Skeletal muscle satellite cell (primary cell): ENCODE measurements at regions not wholly inside any gene's neighbourhood (a gene's known extent, or its start where the extent isn't known, plus 50 kb on each side); places are given as distances from the start of the nearest gene placed in this dataset.

ENCODE experiments used
- H3K27me3 ChIP-seq: 2 replicates; pipeline ENCODE4 v1.7.0; 2013; ENCODE audit warnings: low read length; ENCODE audit not compliant: control insufficient read depth, insufficient read depth
- H3K36me3 ChIP-seq: 2 replicates; pipeline ENCODE4 v1.7.0; 2013; ENCODE audit warnings: mild to moderate bottlenecking, control low read depth, low read length; ENCODE audit not compliant: insufficient read depth
- H3K4me1 ChIP-seq: 2 replicates; pipeline ENCODE4 v1.7.0; 2013; ENCODE audit warnings: low read length; ENCODE audit not compliant: control insufficient read depth, insufficient read depth
- H3K4me2 ChIP-seq: 2 replicates; pipeline ENCODE4 v1.7.0; 2013; ENCODE audit warnings: mild to moderate bottlenecking, low read length
- H3K4me3 ChIP-seq: 2 replicates; pipeline ENCODE4 v1.7.0; 2013; ENCODE audit warnings: low read length
- H3K9ac ChIP-seq: 2 replicates; pipeline ENCODE4 v1.7.0; 2013; ENCODE audit warnings: mild to moderate bottlenecking, low read depth, low read length, moderate library complexity
- H3K9me3 ChIP-seq: replicated peaks from 2 replicates; pipeline ENCODE4 v1.7.0; 2013; ENCODE audit warnings: mild to moderate bottlenecking, control low read depth, low read length

GRCh38 chr6:15989397-15989796 lies 139.5 kb upstream of the MYLIP start:
- Histone ChIP-seq H3K27me3 (no peaks in the 10 kb centered on the region), H3K36me3 (no peaks in the 10 kb centered on the region), H3K4me2 (no peak overlapping the region), H3K9me3 (no peaks in the 10 kb centered on the region), H3K9ac (no peak overlapping the region), H3K4me1 (no peaks in the 10 kb centered on the region), H3K4me3 (no peak overlapping the region)

GRCh38 chr6:15987569-15987968 lies 141.3 kb upstream of the MYLIP start:
- Histone ChIP-seq H3K9me3 (no peaks in the 10 kb centered on the region), H3K4me1 (no peaks in the 10 kb centered on the region), H3K9ac (no peak overlapping the region), H3K4me2 (no peak overlapping the region), H3K27me3 (no peaks in the 10 kb centered on the region), H3K36me3 (no peaks in the 10 kb centered on the region), H3K4me3 (no peak overlapping the region)

- Histone ChIP-seq H3K27me3 (no peaks in the 10 kb centered on the region), H3K36me3 (no peaks in the 10 kb centered on the region), H3K4me1 (no peaks in the 10 kb centered on the region), H3K4me3 (no peak overlapping the region), H3K9me3 (no peaks in the 10 kb centered on the region), H3K9ac (no peak overlapping the region), H3K4me2 (no peak overlapping the region)
Measured at GRCh38 chr6:15986027-15986629, 142.8 kb upstream of the MYLIP start.

- no peak overlapping the region for H3K9ac ChIP-seq
- no peak overlapping the region for H3K4me2 ChIP-seq
- no peaks in the 10 kb centered on the region for H3K4me1 ChIP-seq
- no peak overlapping the region for H3K4me3 ChIP-seq
- no peaks in the 10 kb centered on the region for H3K9me3 ChIP-seq
- no peaks in the 10 kb centered on the region for H3K27me3 ChIP-seq
- H3K36me3 ChIP-seq: no peaks in the 10 kb centered on the region
Measured at GRCh38 chr6:15985379-15985959, 143.4 kb upstream of the MYLIP start.

DNA sequence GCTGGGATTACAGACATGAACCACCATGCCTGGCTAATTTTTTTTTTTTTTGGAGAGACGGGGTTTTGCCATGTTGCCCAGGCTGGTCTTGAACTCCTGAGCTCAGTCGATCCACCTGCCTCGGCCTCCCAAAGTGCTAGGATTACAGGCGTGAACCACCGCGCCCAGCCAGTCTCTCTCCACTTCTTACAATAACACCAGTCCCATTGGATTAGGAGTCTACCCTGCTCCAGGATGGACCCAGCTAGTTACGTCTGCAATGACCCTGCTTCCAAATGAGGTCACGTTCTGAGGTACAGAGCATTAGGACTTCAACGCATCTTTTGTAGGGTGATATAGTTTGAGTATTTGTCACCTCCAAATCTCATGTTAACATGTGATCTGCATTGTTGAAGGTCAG lies 146.9 kb upstream of the MYLIP start:
- Histone ChIP-seq H3K4me3 (no peak overlapping the region), H3K27me3 (no peaks in the 10 kb centered on the region), H3K4me1 (no peaks in the 10 kb centered on the region), H3K9ac (no peak overlapping the region), H3K36me3 (no peaks in the 10 kb centered on the region), H3K4me2 (no peak overlapping the region), H3K9me3 (no peaks in the 10 kb centered on the region)

GRCh38 chr6:15980801-15981200 lies 148.1 kb upstream of the MYLIP start:
- Histone ChIP-seq H3K9me3 (no peaks in the 10 kb centered on the region), H3K4me1 (no peaks in the 10 kb centered on the region), H3K27me3 (no peaks in the 10 kb centered on the region), H3K4me3 (no peak overlapping the region), H3K9ac (no peak overlapping the region), H3K4me2 (no peak overlapping the region), H3K36me3 (no peaks in the 10 kb centered on the region)

DNA sequence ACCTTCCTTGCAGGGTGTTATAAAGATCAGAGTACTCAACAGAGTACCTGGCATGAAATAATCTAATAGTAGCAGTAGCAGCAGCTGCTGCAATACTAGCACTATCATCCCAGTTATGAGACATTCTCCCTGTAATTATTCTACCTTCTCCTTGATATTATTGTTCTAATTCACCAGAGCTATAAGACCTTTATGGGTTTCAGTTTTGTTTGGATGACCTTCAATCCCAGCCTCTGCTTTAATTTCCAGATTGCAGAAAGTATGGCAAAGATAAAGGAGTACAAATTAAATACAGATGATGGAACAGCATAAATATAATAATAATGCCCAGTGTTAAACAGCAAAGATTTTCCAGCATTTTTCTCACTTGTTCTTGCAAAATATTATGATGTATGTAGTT lies 150.5 kb upstream of the MYLIP start:
- H3K4me3 ChIP-seq: no peak overlapping the region
- H3K9me3 ChIP-seq: no peaks in the 10 kb centered on the region
- no peak overlapping the region for H3K4me2 ChIP-seq
- no peaks in the 10 kb centered on the region for H3K36me3 ChIP-seq
- H3K4me1 ChIP-seq: no peaks in the 10 kb centered on the region
- no peak overlapping the region for H3K9ac ChIP-seq
- H3K27me3 ChIP-seq: no peaks in the 10 kb centered on the region

DNA sequence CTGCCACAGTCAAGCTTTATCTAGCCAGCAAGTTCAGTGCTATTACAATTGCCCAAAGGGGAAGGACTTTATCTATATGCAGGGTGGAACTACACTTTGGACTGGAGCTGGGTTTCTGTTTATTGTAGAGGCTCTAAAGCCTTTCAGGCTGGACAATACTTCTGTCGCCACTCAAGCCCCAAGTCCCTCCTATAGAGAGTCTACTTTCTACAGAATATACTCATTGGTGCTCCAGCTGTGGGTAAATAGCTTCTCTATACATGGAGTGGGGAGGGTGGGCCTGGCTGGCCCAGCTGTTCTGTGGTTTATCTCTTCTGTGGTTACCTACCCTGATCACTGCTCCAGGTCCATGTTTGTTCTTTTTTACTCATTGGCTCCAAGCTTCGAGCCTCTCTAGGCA lies 151.8 kb upstream of the MYLIP start:
- Histone ChIP-seq H3K4me2 (no peak overlapping the region), H3K9ac (no peak overlapping the region), H3K36me3 (no peaks in the 10 kb centered on the region), H3K9me3 (no peaks in the 10 kb centered on the region), H3K27me3 (no peaks in the 10 kb centered on the region), H3K4me1 (no peaks in the 10 kb centered on the region), H3K4me3 (no peak overlapping the region)

- Histone ChIP-seq H3K4me2 (no peak overlapping the region), H3K36me3 (no peaks in the 10 kb centered on the region), H3K4me1 (no peaks in the 10 kb centered on the region), H3K9me3 (no peaks in the 10 kb centered on the region), H3K4me3 (no peak overlapping the region), H3K9ac (no peak overlapping the region), H3K27me3 (no peaks in the 10 kb centered on the region)
Measured at GRCh38 chr6:15974817-15975216, 154.1 kb upstream of the MYLIP start.

DNA sequence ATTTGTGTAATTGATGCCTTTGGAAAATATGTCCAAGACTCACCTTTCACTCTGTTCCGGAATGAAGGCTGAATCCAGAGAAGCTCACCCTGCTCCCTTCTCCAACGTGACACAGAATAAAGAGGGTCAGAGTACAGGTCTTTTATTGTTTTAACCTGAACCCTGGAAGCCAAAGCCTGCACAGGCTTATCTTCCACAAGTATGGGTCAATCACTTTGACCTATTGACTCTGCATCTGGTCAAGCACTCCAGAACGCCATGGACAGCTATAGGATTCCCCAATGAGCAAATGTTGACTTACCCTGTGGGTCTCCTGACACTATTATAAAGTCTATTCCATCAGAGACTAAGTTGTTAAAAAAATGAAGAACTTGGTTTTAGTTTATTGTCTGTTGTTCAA lies 158.4 kb upstream of the MYLIP start:
- Histone ChIP-seq H3K4me1 (no peaks in the 10 kb centered on the region), H3K4me3 (no peak overlapping the region), H3K9me3 (no peaks in the 10 kb centered on the region), H3K36me3 (no peaks in the 10 kb centered on the region), H3K9ac (no peak overlapping the region), H3K27me3 (no peaks in the 10 kb centered on the region), H3K4me2 (no peak overlapping the region)

DNA sequence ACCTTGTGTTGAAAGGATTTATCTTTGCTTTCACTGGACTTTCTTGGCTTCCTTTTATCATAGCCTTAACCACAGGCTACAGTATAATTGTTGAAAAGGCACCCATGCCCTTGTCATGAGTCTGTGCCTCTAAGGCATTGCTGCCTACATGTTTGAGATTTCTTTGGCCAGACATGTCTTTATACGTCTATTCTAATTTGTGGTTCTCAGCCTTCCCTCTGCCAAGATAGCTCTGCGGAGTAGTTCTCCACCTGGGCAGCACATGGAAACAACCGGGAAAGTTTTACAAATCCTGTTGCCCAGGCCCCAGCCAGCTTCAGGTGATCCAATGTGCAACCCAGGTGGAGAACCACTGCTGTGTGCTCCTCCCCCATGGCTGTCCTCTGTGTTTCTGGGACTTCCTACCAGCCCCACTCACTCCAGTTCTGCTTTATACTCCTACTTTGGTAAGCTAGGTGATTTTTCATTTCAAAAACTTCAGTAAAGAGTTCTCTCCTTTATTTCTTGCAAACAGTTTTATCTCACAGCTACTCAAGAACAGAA lies 159.6 kb upstream of the MYLIP start:
- H3K4me3 ChIP-seq: no peak overlapping the region
- no peaks in the 10 kb centered on the region for H3K36me3 ChIP-seq
- no peak overlapping the region for H3K4me2 ChIP-seq
- H3K27me3 ChIP-seq: no peaks in the 10 kb centered on the region
- no peaks in the 10 kb centered on the region for H3K9me3 ChIP-seq
- H3K4me1 ChIP-seq: no peaks in the 10 kb centered on the region
- no peak overlapping the region for H3K9ac ChIP-seq

- Histone ChIP-seq H3K9me3 (no peaks in the 10 kb centered on the region), H3K36me3 (no peaks in the 10 kb centered on the region), H3K27me3 (no peaks in the 10 kb centered on the region), H3K9ac (no peak overlapping the region), H3K4me3 (no peak overlapping the region), H3K4me2 (no peak overlapping the region), H3K4me1 (no peaks in the 10 kb centered on the region)
Measured at GRCh38 chr6:15968519-15968918, 160.4 kb upstream of the MYLIP start.
